ENCODE measurements at regions not wholly inside any gene's neighbourhood (a gene's known extent, or its start where the extent isn't known, plus 50 kb on each side); places are given as distances from the start of the nearest gene placed in this dataset.

DNA sequence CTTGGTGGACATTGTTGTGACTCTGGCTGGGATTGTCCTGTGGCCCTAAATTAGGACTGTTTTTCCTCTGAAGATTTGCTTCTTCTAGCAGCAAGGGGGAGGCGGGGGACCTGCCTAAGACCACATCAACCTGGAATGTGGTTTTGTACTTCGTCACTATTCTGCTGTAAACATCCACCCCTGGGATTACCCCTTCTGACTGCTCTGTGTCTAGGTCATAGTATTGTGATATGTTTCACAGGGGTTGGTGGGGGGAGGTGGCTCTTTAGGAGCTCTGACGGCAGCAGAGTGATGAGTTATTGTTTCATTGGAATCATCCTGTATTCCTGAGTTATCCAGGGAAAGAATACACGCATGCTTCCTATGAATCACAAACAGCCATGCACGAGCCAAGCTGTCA lies 226.4 kb upstream of the MYT1L start:
- Histone ChIP-seq H3K36me3 (ENCODE audit: low read depth) (no peaks in the 10 kb centered on the region), H3K27ac (no peak overlapping the region), H4K20me1 (ENCODE audit: insufficient read depth) (no peaks in the 10 kb centered on the region), H3K79me2 (ENCODE audit: low read depth) (no peaks in the 10 kb centered on the region), H3K27me3 (ENCODE audit: insufficient read depth, low read depth) (peaks cover 66% of the 10 kb centered on the region), H2AFZ (no peak overlapping the region; the same call in 1 of the 2 replicates), H3F3A (ENCODE audit: insufficient read depth, low read depth) (no peaks in the 10 kb centered on the region), H3K4me2 (no peak overlapping the region), H3K9me3 (ENCODE audit: insufficient read depth, low read depth) (no peaks in the 10 kb centered on the region), H3K4me3 (no peak overlapping the region), H3K4me1 (replicated peaks; ENCODE audit: insufficient read depth) (no peaks in the 10 kb centered on the region), H3K9me2 (ENCODE audit: insufficient read depth) (no peaks in the 10 kb centered on the region)
- POLR2A ChIA-PET (ENCODE audit: unreplicated experiment): no interaction called here
- TF ChIP-seq, protein P1, sequence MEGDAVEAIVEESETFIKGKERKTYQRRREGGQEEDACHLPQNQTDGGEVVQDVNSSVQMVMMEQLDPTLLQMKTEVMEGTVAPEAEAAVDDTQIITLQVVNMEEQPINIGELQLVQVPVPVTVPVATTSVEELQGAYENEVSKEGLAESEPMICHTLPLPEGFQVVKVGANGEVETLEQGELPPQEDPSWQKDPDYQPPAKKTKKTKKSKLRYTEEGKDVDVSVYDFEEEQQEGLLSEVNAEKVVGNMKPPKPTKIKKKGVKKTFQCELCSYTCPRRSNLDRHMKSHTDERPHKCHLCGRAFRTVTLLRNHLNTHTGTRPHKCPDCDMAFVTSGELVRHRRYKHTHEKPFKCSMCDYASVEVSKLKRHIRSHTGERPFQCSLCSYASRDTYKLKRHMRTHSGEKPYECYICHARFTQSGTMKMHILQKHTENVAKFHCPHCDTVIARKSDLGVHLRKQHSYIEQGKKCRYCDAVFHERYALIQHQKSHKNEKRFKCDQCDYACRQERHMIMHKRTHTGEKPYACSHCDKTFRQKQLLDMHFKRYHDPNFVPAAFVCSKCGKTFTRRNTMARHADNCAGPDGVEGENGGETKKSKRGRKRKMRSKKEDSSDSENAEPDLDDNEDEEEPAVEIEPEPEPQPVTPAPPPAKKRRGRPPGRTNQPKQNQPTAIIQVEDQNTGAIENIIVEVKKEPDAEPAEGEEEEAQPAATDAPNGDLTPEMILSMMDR (conservative IDR thresholded peaks at IDR 0.05): no peak
- intact Hi-C loops (cut with micrococcal nuclease; ENCODE audit: unreplicated experiment): no loop called here
- no TSS peak for BruUV-seq (replicated peaks)
- DNase-seq: no peak
- CTCF ChIA-PET: no interaction called here

DNA sequence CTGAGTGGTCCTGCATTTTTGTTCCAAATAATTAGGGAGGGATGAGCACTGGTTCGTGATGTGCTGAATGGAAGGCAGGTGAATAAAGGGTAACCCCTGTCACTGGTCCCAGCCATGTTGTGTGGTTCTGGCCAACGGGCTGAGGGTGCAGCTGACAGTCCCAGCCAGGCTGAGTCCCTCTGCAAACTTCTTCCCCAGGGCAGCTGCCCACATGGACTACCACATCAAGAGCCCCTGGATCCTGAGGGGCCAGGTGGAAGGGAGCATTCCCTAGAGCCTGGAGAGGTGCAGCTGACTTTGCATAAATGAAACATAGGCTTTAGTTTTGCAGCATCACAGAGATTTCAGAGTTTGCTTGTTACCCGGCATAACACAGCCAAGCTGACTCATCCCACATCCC lies 219.8 kb upstream of the MYT1L start:
- peaks cover 17% of the 10 kb centered on the region for H3K27me3 ChIP-seq (ENCODE audit: insufficient read depth, low read depth)
- no peaks in the 10 kb centered on the region for H3K36me3 ChIP-seq (ENCODE audit: low read depth)
- no peak for DNase-seq
- H3K79me2 ChIP-seq (ENCODE audit: low read depth): no peaks in the 10 kb centered on the region
- H3K9me3 ChIP-seq (ENCODE audit: insufficient read depth, low read depth): no peaks in the 10 kb centered on the region
- ChIA-PET POLR2A (ENCODE audit: unreplicated experiment) (no interaction called here), CTCF (no interaction called here)
- no peaks in the 10 kb centered on the region for H3F3A ChIP-seq (ENCODE audit: insufficient read depth, low read depth)
- no peak overlapping the region for H3K27ac ChIP-seq
- H4K20me1 ChIP-seq (ENCODE audit: insufficient read depth): no peaks in the 10 kb centered on the region; the same call in 1 of the 2 replicates
- intact Hi-C loops (cut with micrococcal nuclease; ENCODE audit: unreplicated experiment): no loop called here
- no TSS peak for BruUV-seq (replicated peaks)
- TF ChIP-seq, protein P1 (conservative IDR thresholded peaks at IDR 0.05): no peak
- no peak for TF ChIP-seq EZH2 (IDR thresholded peaks at IDR 0.05; ENCODE audit: low read depth)
- H3K4me2 ChIP-seq: no peak overlapping the region
- H3K9me2 ChIP-seq (ENCODE audit: insufficient read depth): no peaks in the 10 kb centered on the region
- H2AFZ ChIP-seq: no peak overlapping the region
- no peaks in the 10 kb centered on the region for H3K4me1 ChIP-seq (replicated peaks; ENCODE audit: insufficient read depth)
- no peak overlapping the region for H3K4me3 ChIP-seq

DNA sequence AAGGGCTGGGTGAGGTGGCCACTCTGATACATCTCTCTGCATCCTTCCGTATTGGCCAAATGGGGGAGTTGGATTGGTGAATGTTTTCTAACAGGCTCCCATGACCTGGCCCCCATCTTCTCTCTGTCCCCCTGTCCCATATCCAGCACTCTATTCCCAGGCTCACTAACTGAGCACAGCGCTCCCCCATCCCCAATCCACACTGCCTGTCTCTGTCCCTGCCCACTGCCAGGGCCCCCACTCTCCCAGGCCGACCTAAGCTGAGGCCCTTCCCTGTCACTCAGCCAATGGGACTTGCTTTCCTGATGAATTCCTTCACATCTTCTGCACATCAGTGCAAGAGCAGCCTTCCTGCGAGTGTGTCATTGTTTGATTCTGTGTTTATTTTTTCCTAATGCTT lies 216.8 kb upstream of the MYT1L start:
- POLR2A ChIA-PET (ENCODE audit: unreplicated experiment): no interaction called here
- TF ChIP-seq EZH2 (IDR thresholded peaks at IDR 0.05; ENCODE audit: low read depth): no peak
- TF ChIP-seq, protein P1 (conservative IDR thresholded peaks at IDR 0.05): no peak

More for the DNA sequence above, 216.8 kb upstream of the MYT1L start:
- CTCF ChIA-PET: no interaction called here
- intact Hi-C loops (cut with micrococcal nuclease; ENCODE audit: unreplicated experiment): no loop called here
- Histone ChIP-seq H3K27me3 (ENCODE audit: insufficient read depth, low read depth) (peaks cover 38% of the 10 kb centered on the region), H3K79me2 (ENCODE audit: low read depth) (no peaks in the 10 kb centered on the region), H4K20me1 (ENCODE audit: insufficient read depth) (no peaks in the 10 kb centered on the region; the same call in 1 of the 2 replicates), H3K4me3 (no peak overlapping the region), H3K36me3 (ENCODE audit: low read depth) (no peaks in the 10 kb centered on the region), H2AFZ (no peak overlapping the region), H3K27ac (no peak overlapping the region), H3K9me2 (ENCODE audit: insufficient read depth) (no peaks in the 10 kb centered on the region), H3F3A (ENCODE audit: insufficient read depth, low read depth) (no peaks in the 10 kb centered on the region), H3K4me1 (replicated peaks; ENCODE audit: insufficient read depth) (no peaks in the 10 kb centered on the region), H3K9me3 (ENCODE audit: insufficient read depth, low read depth) (no peaks in the 10 kb centered on the region), H3K4me2 (no peak overlapping the region)
- BruUV-seq (replicated peaks): no TSS peak
- DNase-seq: no peak

Measured in PC-9 (cell line).